ENCODE measurements at regions not wholly inside any gene's neighbourhood (a gene's known extent, or its start where the extent isn't known, plus 50 kb on each side); places are given as distances from the start of the nearest gene placed in this dataset.
"Not testable (repeated sequence)": the region's sequence is repeated elsewhere in the genome, so short reads cannot be mapped to it uniquely, and the experiment has no call there.

DNA sequence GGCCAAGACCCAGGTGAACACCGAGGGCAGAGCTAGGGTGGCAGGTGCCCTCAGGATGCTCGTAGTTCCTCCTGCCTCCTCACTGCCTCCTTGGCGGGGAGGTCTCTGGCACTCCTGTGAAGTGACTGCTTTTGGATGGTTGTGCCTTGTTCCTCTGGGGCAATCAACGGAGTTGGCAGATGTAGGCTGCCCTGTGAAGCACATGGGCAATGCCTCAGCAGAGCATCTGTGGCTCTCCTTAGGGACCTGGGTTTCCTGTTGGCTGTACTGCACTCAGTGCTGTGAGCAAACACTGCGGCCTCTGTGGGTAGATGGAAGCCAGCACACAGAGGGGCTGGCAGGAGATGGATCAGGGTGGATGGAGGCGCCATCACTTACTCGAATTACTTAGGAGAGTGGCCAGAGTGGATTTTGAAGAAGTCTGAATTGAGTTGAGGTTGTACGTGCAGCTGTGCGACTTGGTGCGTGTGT, 71.4 kb upstream of the COL5A1 start:
- intact Hi-C loops (cut with DNase I; ENCODE audit: low total_unique reads): no loop called here
- DNase-seq: peak; percentile 5 to 8
- Histone ChIP-seq H3K27ac (no peak overlapping the region), H3K36me3 (no peaks in the 10 kb centered on the region), H3K9me3 (peaks cover 0 to 6% of the 10 kb centered on the region in 2 donors), H3K27me3 (no peaks in the 10 kb centered on the region), H3K4me1 (no peaks in the 10 kb centered on the region), H3K4me3 (no peak overlapping the region)
- no peak for TF ChIP-seq POLR2A (IDR thresholded peaks at IDR 0.05)
- TF ChIP-seq, protein P1, sequence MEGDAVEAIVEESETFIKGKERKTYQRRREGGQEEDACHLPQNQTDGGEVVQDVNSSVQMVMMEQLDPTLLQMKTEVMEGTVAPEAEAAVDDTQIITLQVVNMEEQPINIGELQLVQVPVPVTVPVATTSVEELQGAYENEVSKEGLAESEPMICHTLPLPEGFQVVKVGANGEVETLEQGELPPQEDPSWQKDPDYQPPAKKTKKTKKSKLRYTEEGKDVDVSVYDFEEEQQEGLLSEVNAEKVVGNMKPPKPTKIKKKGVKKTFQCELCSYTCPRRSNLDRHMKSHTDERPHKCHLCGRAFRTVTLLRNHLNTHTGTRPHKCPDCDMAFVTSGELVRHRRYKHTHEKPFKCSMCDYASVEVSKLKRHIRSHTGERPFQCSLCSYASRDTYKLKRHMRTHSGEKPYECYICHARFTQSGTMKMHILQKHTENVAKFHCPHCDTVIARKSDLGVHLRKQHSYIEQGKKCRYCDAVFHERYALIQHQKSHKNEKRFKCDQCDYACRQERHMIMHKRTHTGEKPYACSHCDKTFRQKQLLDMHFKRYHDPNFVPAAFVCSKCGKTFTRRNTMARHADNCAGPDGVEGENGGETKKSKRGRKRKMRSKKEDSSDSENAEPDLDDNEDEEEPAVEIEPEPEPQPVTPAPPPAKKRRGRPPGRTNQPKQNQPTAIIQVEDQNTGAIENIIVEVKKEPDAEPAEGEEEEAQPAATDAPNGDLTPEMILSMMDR (IDR thresholded peaks at IDR 0.05): no peak

DNA sequence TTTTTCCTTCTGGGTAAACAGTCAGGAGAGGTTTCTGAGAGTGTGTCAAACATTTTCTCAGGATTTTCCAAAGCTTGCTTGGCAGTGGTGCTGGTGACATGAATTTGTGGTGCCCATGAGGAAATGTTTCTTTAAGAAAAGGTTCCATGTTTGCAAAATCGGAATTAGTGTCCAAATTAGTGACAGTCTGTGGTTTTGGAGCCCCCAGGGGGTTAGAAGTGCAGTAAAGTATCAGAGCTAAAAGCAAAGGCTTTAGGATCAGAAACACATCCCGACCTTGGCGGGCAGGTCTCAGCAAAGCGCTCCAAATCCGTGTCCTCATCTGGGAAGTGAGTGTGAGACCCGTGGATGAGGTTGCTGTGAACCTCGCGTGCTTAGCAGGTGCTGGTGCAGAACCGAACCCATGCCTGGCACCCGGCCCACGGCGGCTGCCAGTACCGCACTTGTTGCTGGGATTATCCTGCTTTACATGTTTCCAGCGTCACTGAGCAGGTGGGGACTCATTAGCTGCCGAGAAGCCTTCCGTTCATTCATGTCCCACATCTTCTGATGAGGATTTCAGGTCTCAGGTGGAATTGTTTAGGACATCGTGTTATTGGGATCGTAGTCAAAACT, 70.8 kb upstream of the COL5A1 start:
- no peaks in the 10 kb centered on the region for H3K27me3 ChIP-seq
- no peaks in the 10 kb centered on the region for H3K36me3 ChIP-seq
- H3K4me1 ChIP-seq: no peaks in the 10 kb centered on the region
- intact Hi-C loops (cut with DNase I; ENCODE audit: low total_unique reads): no loop called here
- H3K9me3 ChIP-seq: peaks cover 0 to 6% of the 10 kb centered on the region in 2 donors
- DNase-seq: peak; percentile 11 to 13
- no peak overlapping the region for H3K4me3 ChIP-seq
- TF ChIP-seq, protein P1 (IDR thresholded peaks at IDR 0.05): no peak
- no peak for TF ChIP-seq POLR2A (IDR thresholded peaks at IDR 0.05)
- H3K27ac ChIP-seq: no peak overlapping the region

DNA sequence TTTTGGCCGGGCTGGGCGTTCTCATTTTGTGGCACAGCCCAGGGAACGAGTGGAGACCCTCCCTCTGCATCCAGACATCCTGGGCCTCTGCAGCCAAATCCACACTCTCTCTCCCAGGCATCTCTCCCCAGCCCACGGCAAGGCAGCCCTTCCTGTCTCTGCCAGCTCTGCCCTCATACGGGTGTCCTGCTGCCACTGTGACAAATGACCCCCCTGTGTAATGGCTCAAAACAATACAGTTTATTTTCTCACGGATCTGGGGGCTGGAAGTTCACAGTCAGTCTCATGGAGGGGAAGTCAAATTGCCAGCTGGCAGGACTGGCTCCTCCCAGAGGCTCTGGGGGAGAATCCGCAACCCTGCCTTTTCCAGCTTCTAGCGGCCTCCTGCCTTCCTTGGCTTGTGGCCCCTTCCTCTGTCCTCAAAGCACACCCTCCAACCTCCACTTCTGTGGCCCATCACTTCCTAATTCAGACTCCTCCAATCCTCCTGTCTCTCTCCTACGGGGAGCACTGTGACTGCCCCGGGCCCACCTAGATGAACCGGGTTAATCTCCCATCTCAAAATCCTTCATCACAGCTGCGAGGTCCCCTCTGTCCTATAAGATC, 70.2 kb upstream of the COL5A1 start:
- Histone ChIP-seq H3K36me3 (no peaks in the 10 kb centered on the region), H3K4me3 (no peak overlapping the region), H3K9me3 (no peaks in the 10 kb centered on the region), H3K4me1 (no peaks in the 10 kb centered on the region), H3K27ac (no peak overlapping the region), H3K27me3 (no peaks in the 10 kb centered on the region)
- peak; percentile 2 to 3 for DNase-seq
- no peak for TF ChIP-seq POLR2A (IDR thresholded peaks at IDR 0.05)
- TF ChIP-seq, protein P1 (IDR thresholded peaks at IDR 0.05): no peak
- intact Hi-C loops (cut with DNase I; ENCODE audit: low total_unique reads): no loop called here

DNA sequence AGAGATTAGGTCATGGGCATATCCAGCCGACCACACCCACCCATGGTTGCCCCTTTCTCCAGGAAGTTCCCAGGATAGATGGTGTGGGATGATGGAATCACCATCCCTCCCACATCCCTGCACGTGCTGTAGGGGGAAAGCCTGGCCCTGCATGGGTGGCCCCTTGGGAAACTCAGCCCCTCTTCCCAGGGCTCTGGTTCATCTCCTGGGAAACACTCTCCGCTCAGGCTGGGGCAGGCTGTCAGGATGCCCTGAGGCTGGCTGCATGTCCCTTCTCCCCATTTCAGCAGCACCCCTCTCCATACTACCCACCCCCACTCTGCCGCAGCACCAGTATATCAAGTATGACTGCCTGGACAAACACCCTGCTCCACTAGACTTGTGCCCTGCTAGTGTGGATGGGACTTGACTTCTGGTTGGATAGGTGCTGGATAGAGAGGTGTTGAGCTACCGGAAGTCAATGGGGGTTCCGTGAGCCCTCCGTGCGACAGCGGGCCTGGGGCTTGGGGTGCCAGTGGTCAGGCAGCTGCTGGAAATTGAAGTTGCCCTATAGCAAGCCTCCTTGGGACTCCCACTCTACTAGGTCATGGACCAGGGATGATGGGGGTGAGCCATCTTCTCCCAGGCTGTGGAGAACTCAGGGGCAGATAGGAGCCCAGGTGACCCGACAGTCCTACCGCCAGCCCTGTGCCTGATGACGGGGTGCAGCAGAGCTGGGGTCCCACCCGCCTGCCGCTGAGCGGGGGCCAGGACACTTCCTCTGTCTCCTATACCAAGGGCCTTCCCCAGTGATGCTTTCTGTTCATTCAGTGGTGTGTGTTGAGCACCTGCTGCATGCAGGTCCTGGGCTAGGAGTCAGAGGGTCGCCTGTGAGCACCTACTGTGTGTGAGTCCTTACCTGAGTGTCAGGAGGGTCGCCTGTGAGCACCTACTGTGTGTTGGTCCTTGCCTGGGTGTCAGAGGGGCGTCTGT, 69.4 kb upstream of the COL5A1 start:
- TF ChIP-seq POLR2A (IDR thresholded peaks at IDR 0.05): no peak
- TF ChIP-seq, protein P1 (IDR thresholded peaks at IDR 0.05): no peak
- no peaks in the 10 kb centered on the region for H3K27me3 ChIP-seq
- no peaks in the 10 kb centered on the region for H3K4me1 ChIP-seq
- DNase-seq: peak; percentile 6 to 8
- H3K9me3 ChIP-seq: no peaks in the 10 kb centered on the region
- no peak overlapping the region for H3K4me3 ChIP-seq
- H3K36me3 ChIP-seq: no peaks in the 10 kb centered on the region
- no peak overlapping the region for H3K27ac ChIP-seq
- intact Hi-C loops (cut with DNase I; ENCODE audit: low total_unique reads): no loop called here

DNA sequence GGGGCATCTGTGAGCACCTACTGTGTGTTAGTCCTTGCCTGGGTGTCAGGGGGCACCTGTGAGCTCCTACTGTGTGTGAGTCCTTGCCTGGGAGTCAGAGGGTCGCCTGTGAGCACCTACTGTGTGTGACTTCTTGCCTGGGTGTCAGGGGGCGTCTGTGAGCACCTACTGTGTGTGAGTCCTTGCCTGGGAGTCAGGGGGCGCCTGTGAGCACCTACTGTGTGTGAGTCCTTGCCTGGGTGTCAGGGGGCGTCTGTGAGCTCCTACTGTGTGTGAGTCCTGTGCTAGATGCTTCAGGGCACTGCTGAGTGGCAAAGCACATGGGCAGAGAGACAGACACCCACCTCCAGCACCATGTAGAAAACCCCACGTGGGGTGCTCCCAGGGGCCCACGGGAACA, 66.9 kb upstream of the COL5A1 start:
- H3K27me3 ChIP-seq; H3K27ac ChIP-seq; H3K4me1 ChIP-seq; intact Hi-C loops (cut with DNase I; ENCODE audit: low total_unique reads); H3K4me3 ChIP-seq; H3K9me3 ChIP-seq; H3K36me3 ChIP-seq: not testable (repeated sequence)
- peak in 1 of 2 donors; percentile 9 for DNase-seq

All from uterus (tissue), 3 donors.